ENCODE measurements at regions not wholly inside any gene's neighbourhood (a gene's known extent, or its start where the extent isn't known, plus 50 kb on each side); places are given as distances from the start of the nearest gene placed in this dataset.

DNA sequence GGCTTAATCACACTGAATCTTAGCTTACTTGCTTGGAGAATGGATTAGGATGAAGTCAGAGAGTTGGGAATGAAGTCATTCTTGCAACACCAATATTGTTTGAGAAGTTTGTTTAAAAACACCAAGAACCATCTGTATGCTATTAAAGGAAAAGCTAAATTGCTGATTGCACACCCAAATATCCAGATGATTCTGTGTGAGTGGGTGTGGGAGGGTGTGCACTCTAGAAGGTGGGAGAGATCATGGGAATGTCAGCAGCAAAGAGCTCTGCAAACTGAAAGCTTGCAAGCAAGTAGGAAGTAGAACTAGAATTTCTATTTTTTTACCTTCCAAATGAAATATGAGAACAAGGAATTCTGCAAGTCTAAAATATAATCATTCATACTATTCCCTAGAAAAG, 364.9 kb downstream of the NR2F2 start:
- Histone ChIP-seq H3K27ac (ENCODE audit: extremely low read depth, low read depth, low read length) (no peak overlapping the region), H3K36me3 (ENCODE audit: control insufficient read depth in 2 of 2, insufficient read depth in 1 of 2, low read length in 2 of 2) (no peaks in the 10 kb centered on the region), H3K4me3 (ENCODE audit: low read depth, low read length) (no peak overlapping the region), H3K9me3 (ENCODE audit: control insufficient read depth, insufficient read depth, low read depth, low read length) (no peaks in the 10 kb centered on the region), H3K4me1 (ENCODE audit: control insufficient read depth, insufficient read depth, low read length) (peaks cover 41% of the 10 kb centered on the region)
- ChIA-PET POLR2A (no interaction called here), CTCF (interaction anchor here (0.7 kb wide), 1 partner anchor 1561 kb away, joined by 3 read pairs; no protein-coding TSS in a partner anchor)
- no peak for TF ChIP-seq TCF7L2 (IDR thresholded peaks at IDR 0.05; ENCODE audit: borderline replicate concordance, low read depth, low read length)
- TF ChIP-seq ZNF621 (tag by site-specific recombination; IDR thresholded peaks at IDR 0.05), result no peak
- no peak for TF ChIP-seq ZNF544 (tag by site-specific recombination; IDR thresholded peaks at IDR 0.05)
- TF ChIP-seq ZNF335 (tag by site-specific recombination; conservative IDR thresholded peaks at IDR 0.05), result no peak
- TF ChIP-seq KLF16 (tag by site-specific recombination; IDR thresholded peaks at IDR 0.05), result no peak
- TF ChIP-seq ZNF629 (tag by site-specific recombination; IDR thresholded peaks at IDR 0.05), result 0 out of 2 replicates have a peak, but pooled peaks have one; percentile 29
- no peak for TF ChIP-seq KLF1 (tag by site-specific recombination; IDR thresholded peaks at IDR 0.05)
- no peak for TF ChIP-seq ZNF16 (tag by site-specific recombination; IDR thresholded peaks at IDR 0.05; ENCODE audit: low read depth)
- TF ChIP-seq BCL11B (tag by site-specific recombination; IDR thresholded peaks at IDR 0.05; ENCODE audit: low read depth), result no peak
- TF ChIP-seq ZEB2 (tag by site-specific recombination; IDR thresholded peaks at IDR 0.05), result 0 out of 2 replicates have a peak, but pooled peaks have one; percentile 43
- TF ChIP-seq ZFHX2 (tag by site-specific recombination; conservative IDR thresholded peaks at IDR 0.05), result peak; percentile 83
- TF ChIP-seq, protein P1, sequence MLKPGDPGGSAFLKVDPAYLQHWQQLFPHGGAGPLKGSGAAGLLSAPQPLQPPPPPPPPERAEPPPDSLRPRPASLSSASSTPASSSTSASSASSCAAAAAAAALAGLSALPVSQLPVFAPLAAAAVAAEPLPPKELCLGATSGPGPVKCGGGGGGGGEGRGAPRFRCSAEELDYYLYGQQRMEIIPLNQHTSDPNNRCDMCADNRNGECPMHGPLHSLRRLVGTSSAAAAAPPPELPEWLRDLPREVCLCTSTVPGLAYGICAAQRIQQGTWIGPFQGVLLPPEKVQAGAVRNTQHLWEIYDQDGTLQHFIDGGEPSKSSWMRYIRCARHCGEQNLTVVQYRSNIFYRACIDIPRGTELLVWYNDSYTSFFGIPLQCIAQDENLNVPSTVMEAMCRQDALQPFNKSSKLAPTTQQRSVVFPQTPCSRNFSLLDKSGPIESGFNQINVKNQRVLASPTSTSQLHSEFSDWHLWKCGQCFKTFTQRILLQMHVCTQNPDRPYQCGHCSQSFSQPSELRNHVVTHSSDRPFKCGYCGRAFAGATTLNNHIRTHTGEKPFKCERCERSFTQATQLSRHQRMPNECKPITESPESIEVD (tag by site-specific recombination; IDR thresholded peaks at IDR 0.05), result peak; percentile 73
- TF ChIP-seq ZNF140 (tag by site-specific recombination; IDR thresholded peaks at IDR 0.05), result no peak

DNA sequence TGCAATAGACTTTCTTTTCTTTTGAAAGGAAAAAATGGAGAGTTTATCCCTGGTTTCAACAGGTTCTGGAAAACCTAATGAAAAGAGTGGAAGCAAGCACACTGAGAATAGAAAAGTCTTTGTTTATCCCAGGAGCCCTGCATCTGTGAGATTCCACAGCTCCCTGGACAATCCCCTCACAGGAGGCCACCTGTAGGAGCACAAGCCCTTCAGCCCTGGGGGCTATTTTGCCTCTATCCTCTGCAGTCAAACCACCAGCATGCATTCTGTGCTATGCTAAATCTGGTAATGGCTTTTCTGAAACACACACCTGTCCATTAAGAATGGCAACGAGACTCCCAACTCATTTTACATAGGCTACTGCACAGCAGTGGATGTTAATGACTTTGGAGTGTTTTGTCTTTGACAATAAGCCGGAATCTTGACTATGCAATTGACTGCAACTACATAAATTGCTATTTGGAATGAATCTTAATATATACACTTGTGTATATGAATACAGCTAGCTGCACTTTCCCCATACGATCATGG, 369.4 kb downstream of the NR2F2 start:
- Histone ChIP-seq H3K4me3 (ENCODE audit: low read depth, low read length) (no peak overlapping the region), H3K27ac (ENCODE audit: extremely low read depth, low read depth, low read length) (no peak overlapping the region), H3K4me1 (ENCODE audit: control insufficient read depth, insufficient read depth, low read length) (peaks cover 29% of the 10 kb centered on the region), H3K9me3 (ENCODE audit: control insufficient read depth, insufficient read depth, low read depth, low read length) (no peaks in the 10 kb centered on the region), H3K36me3 (ENCODE audit: control insufficient read depth in 2 of 2, insufficient read depth in 1 of 2, low read length in 2 of 2) (no peaks in the 10 kb centered on the region)
- CTCF ChIA-PET, result interaction anchor here (0.7 to 1.6 kb wide), 2 partner anchors 115 to 343 kb away, joined by 3 to 8 read pairs; no protein-coding TSS in a partner anchor
- TF ChIP-seq SCRT2 (tag by site-specific recombination; IDR thresholded peaks at IDR 0.05), result peak; percentile 64
- no peak for TF ChIP-seq ZNF214 (tag by site-specific recombination; IDR thresholded peaks at IDR 0.05; ENCODE audit: borderline replicate concordance)
- peak; percentile 41 for TF ChIP-seq SCRT1 (tag by site-specific recombination; IDR thresholded peaks at IDR 0.05; ENCODE audit: borderline replicate concordance)
- POLR2A ChIA-PET, result no interaction called here

DNA sequence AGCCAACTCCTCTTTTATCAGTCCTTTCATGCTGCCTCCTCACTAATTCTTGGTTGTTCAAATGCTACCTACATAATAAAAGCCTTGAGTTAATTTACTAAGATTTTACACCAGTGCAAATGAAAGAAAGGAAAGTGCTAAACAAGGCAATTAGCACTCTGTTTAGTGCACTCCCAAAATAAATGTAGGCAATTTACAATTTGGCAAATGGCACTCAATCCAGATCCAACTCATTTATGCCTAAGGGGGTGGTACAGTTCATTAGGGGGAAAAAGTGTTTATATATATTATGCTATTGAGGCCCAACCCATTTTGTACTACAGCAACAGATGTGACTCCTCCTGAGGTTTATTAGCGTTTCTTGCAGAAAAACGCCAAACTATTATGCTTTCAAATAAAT, 370.1 kb downstream of the NR2F2 start:
- ChIA-PET CTCF (interaction anchor here (0.6 to 1.6 kb wide), 3 partner anchors 115 to 746 kb away, joined by 3 to 8 read pairs (median 4); no protein-coding TSS in a partner anchor), POLR2A (interaction anchor here (0.6 kb wide), 1 partner anchor 371 kb away, joined by 3 read pairs; no protein-coding TSS in a partner anchor)
- Histone ChIP-seq H3K9me3 (ENCODE audit: control insufficient read depth, insufficient read depth, low read depth, low read length) (no peaks in the 10 kb centered on the region), H3K4me3 (ENCODE audit: low read depth, low read length) (no peak overlapping the region), H3K4me1 (ENCODE audit: control insufficient read depth, insufficient read depth, low read length) (peaks cover 23% of the 10 kb centered on the region), H3K36me3 (ENCODE audit: control insufficient read depth in 2 of 2, insufficient read depth in 1 of 2, low read length in 2 of 2) (no peaks in the 10 kb centered on the region), H3K27ac (ENCODE audit: extremely low read depth, low read depth, low read length) (no peak overlapping the region)
- no peak for TF ChIP-seq ZNF175 (tag by site-specific recombination; IDR thresholded peaks at IDR 0.05)
- TF ChIP-seq ZNF19 (tag by site-specific recombination; IDR thresholded peaks at IDR 0.05; ENCODE audit: low read depth), result no peak
- no peak for TF ChIP-seq ZXDB (tag by site-specific recombination; IDR thresholded peaks at IDR 0.05)
- TF ChIP-seq KLF1 (tag by site-specific recombination; IDR thresholded peaks at IDR 0.05), result no peak
- no peak for TF ChIP-seq ZNF514 (tag by site-specific recombination; IDR thresholded peaks at IDR 0.05)
- TF ChIP-seq, protein P2, sequence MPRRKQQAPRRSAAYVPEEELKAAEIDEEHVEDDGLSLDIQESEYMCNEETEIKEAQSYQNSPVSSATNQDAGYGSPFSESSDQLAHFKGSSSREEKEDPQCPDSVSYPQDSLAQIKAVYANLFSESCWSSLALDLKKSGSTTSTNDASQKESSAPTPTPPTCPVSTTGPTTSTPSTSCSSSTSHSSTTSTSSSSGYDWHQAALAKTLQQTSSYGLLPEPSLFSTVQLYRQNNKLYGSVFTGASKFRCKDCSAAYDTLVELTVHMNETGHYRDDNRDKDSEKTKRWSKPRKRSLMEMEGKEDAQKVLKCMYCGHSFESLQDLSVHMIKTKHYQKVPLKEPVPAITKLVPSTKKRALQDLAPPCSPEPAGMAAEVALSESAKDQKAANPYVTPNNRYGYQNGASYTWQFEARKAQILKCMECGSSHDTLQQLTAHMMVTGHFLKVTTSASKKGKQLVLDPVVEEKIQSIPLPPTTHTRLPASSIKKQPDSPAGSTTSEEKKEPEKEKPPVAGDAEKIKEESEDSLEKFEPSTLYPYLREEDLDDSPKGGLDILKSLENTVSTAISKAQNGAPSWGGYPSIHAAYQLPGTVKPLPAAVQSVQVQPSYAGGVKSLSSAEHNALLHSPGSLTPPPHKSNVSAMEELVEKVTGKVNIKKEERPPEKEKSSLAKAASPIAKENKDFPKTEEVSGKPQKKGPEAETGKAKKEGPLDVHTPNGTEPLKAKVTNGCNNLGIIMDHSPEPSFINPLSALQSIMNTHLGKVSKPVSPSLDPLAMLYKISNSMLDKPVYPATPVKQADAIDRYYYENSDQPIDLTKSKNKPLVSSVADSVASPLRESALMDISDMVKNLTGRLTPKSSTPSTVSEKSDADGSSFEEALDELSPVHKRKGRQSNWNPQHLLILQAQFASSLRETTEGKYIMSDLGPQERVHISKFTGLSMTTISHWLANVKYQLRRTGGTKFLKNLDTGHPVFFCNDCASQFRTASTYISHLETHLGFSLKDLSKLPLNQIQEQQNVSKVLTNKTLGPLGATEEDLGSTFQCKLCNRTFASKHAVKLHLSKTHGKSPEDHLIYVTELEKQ (tag by site-specific recombination; IDR thresholded peaks at IDR 0.05; ENCODE audit: borderline replicate concordance), result no peak
- no peak for TF ChIP-seq ZNF544 (tag by site-specific recombination; IDR thresholded peaks at IDR 0.05)
- TF ChIP-seq ZNF433 (tag by site-specific recombination; IDR thresholded peaks at IDR 0.05; ENCODE audit: low read depth), result no peak
- TF ChIP-seq ZNF350 (tag by site-specific recombination; IDR thresholded peaks at IDR 0.05), result no peak
- TF ChIP-seq ZNF292 (tag by site-specific recombination; IDR thresholded peaks at IDR 0.05; ENCODE audit: borderline replicate concordance, low read depth), result no peak
- no peak for TF ChIP-seq ZNF777 (tag by site-specific recombination; IDR thresholded peaks at IDR 0.05; ENCODE audit: borderline replicate concordance)
- TF ChIP-seq ZNF660 (tag by site-specific recombination; IDR thresholded peaks at IDR 0.05), result no peak
- TF ChIP-seq ZNF548 (tag by site-specific recombination; IDR thresholded peaks at IDR 0.05), result no peak
- TF ChIP-seq ZNF23 (tag by site-specific recombination; IDR thresholded peaks at IDR 0.05; ENCODE audit: borderline replicate concordance), result no peak
- no peak for TF ChIP-seq ZNF239 (tag by site-specific recombination; IDR thresholded peaks at IDR 0.05)

All from HEK293 (cell line).